ENCODE measurements at regions not wholly inside any gene's neighbourhood (a gene's known extent, or its start where the extent isn't known, plus 50 kb on each side); places are given as distances from the start of the nearest gene placed in this dataset.

DNA sequence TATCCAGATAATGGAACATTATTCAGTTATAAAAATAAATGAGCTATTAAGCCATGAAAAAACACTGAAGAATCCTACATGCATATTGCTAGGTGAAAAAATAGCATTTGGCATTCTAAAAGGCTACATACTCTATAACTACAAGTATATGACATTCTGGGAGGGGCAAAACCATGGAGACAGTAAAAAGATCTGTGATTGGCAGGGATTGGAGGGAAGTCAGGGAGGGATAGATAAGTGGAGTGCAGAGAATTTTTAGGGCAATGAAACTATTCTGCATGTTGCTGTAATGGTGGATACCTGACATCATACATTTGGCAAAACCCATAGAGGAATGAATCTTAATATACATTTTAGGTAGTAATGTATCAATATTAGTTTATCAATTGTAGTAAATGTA lies 63.1 kb upstream of the SLC38A2 start:
- no peak for TF ChIP-seq POLR2A (IDR thresholded peaks at IDR 0.05; ENCODE audit: low read depth, low read length)
- no peak for TF ChIP-seq RCOR1 (IDR thresholded peaks at IDR 0.05; ENCODE audit: insufficient replicate concordance, low read length)
- TF ChIP-seq, protein P1, sequence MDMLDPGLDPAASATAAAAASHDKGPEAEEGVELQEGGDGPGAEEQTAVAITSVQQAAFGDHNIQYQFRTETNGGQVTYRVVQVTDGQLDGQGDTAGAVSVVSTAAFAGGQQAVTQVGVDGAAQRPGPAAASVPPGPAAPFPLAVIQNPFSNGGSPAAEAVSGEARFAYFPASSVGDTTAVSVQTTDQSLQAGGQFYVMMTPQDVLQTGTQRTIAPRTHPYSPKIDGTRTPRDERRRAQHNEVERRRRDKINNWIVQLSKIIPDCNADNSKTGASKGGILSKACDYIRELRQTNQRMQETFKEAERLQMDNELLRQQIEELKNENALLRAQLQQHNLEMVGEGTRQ (IDR thresholded peaks at IDR 0.05; ENCODE audit: low read depth, low read length), result no peak
- TF ChIP-seq RFX5 (IDR thresholded peaks at IDR 0.05; ENCODE audit: low read depth, low read length), result no peak
- no peak for TF ChIP-seq RAD21 (IDR thresholded peaks at IDR 0.05; ENCODE audit: low read length)

Measured in IMR-90 (cell line).